WTC11 (cell line): ENCODE measurements at regions not wholly inside any gene's neighbourhood (a gene's known extent, or its start where the extent isn't known, plus 50 kb on each side); places are given as distances from the start of the nearest gene placed in this dataset.

Experiments used
- ATAC-seq: fragments of 200-7000 bp; cut with Tn5 transposase; 2 replicates; pipeline ENCODE4 v1.10.0; 2021; ENCODE audit warnings: mild to moderate bottlenecking, moderate library complexity
- CTCF ChIA-PET: fragments of 300-600 bp; sonication (Branson Sonifier 250); formaldehyde crosslinking; loops from one replicate; lab custom pipeline; 2021; ENCODE audit warnings: antibody characterized with exemption; lab: Charles Lee
- POLR2A ChIA-PET: fragments of 350-600 bp; sonication (Branson Sonifier 250); formaldehyde crosslinking; loops from one replicate; lab custom pipeline; 2021; ENCODE audit warnings: antibody characterized with exemption; lab: Charles Lee
- DNase-seq: peaks from one replicate; pipeline ENCODE4 v3.0.0; 2021; ENCODE audit warnings: low spot score
- H3K27ac Mint-ChIP-seq: 2 replicates; pipeline ENCODE4 v1.8.0; 2021; ENCODE audit warnings: mixed read lengths
- H3K27me3 Mint-ChIP-seq: 2 replicates; pipeline ENCODE4 v1.8.0; 2021; ENCODE audit warnings: low read depth, mild to moderate bottlenecking, moderate library complexity, mixed read lengths
- H3K36me3 Mint-ChIP-seq: 2 replicates; pipeline ENCODE4 v1.8.0; 2021; ENCODE audit warnings: mixed read lengths
- H3K4me1 Mint-ChIP-seq: 2 replicates; pipeline ENCODE4 v1.8.0; 2022; ENCODE audit warnings: mixed read lengths
- H3K4me3 Mint-ChIP-seq: 2 replicates; pipeline ENCODE4 v1.8.0; 2021; ENCODE audit warnings: mild to moderate bottlenecking, moderate library complexity, mixed read lengths
- H3K9me3 Mint-ChIP-seq: 2 replicates; pipeline ENCODE4 v1.8.0; 2021; ENCODE audit warnings: mixed read lengths
- ATF1 ChIP-seq: sonication (generic); formaldehyde crosslinking; IDR thresholded peaks from 2 replicates; pipeline ENCODE4 v1.8.1; 2023; ENCODE audit warnings: mild to moderate bottlenecking, moderate library complexity, missing genetic modification reagents
- ETV6 ChIP-seq: sonication (generic); formaldehyde crosslinking; IDR thresholded peaks from 2 replicates; pipeline ENCODE4 v1.8.1; 2022; ENCODE audit warnings: mild to moderate bottlenecking, missing genetic modification reagents
- FOXK1 ChIP-seq: sonication (generic); formaldehyde crosslinking; IDR thresholded peaks from 2 replicates; pipeline ENCODE4 v1.8.0; 2022; ENCODE audit warnings: mild to moderate bottlenecking, moderate library complexity, missing genetic modification reagents
- GRHL2 ChIP-seq: fragments of 250-450 bp; sonication (Bioruptor Pico); IDR thresholded peaks from 2 replicates; pipeline ENCODE4 v1.8.0; 2022; ENCODE audit warnings: mild to moderate bottlenecking, moderate library complexity; ENCODE audit not compliant: insufficient replicate concordance, severe bottlenecking
- NFYB ChIP-seq: sonication (generic); formaldehyde crosslinking; conservative IDR thresholded peaks from 2 replicates; pipeline ENCODE4 v1.8.0; 2022; ENCODE audit warnings: low read depth, missing genetic modification reagents
- NR3C1 ChIP-seq: sonication (generic); formaldehyde crosslinking; conservative IDR thresholded peaks from 2 replicates; pipeline ENCODE4 v1.8.1; 2023; ENCODE audit warnings: low read depth, mild to moderate bottlenecking, missing genetic modification reagents
- PRRX2 ChIP-seq: fragments of 250-450 bp; sonication (Bioruptor Pico); IDR thresholded peaks from 2 replicates; pipeline ENCODE4 v1.8.0; 2021; ENCODE audit warnings: mild to moderate bottlenecking
- TP53 ChIP-seq: sonication (generic); formaldehyde crosslinking; IDR thresholded peaks from 2 replicates; pipeline ENCODE4 v1.8.1; 2023; ENCODE audit warnings: mild to moderate bottlenecking, missing genetic modification reagents
- ZNF138 ChIP-seq: sonication (generic); formaldehyde crosslinking; conservative IDR thresholded peaks from 2 replicates; pipeline ENCODE4 v1.8.1; 2022; ENCODE audit warnings: mild to moderate bottlenecking, moderate library complexity, missing genetic modification reagents
- ZNF232 ChIP-seq: sonication (generic); formaldehyde crosslinking; IDR thresholded peaks from 2 replicates; pipeline ENCODE4 v1.8.0; 2022; ENCODE audit warnings: mild to moderate bottlenecking, missing genetic modification reagents
- TF ChIP-seq, protein P1 (sequence below): sonication (generic); formaldehyde crosslinking; IDR thresholded peaks from 2 replicates; pipeline ENCODE4 v1.8.1; 2023; ENCODE audit warnings: mild to moderate bottlenecking, missing genetic modification reagents, moderate library complexity
- TF ChIP-seq, protein P2 (sequence below): fragments of 200-600 bp; IDR thresholded peaks from 2 replicates; pipeline ENCODE4 v1.8.0; 2022; ENCODE audit warnings: antibody characterized with exemption
- TF ChIP-seq, protein P3 (sequence below): sonication (generic); formaldehyde crosslinking; IDR thresholded peaks from 2 replicates; pipeline ENCODE4 v1.8.1; 2022; ENCODE audit warnings: mild to moderate bottlenecking, missing genetic modification reagents, moderate library complexity, borderline replicate concordance
- TF ChIP-seq, protein P4 (sequence below): fragments of 250-450 bp; sonication (Bioruptor Pico); IDR thresholded peaks from 2 replicates; pipeline ENCODE4 v1.9.0; 2021; ENCODE audit warnings: mild to moderate bottlenecking
- TF ChIP-seq, protein P5 (sequence below): sonication (generic); formaldehyde crosslinking; IDR thresholded peaks from 2 replicates; pipeline ENCODE4 v1.8.1; 2022; ENCODE audit warnings: low read depth, missing genetic modification reagents, borderline replicate concordance
- TF ChIP-seq, protein P6 (sequence below): sonication (generic); formaldehyde crosslinking; IDR thresholded peaks from 2 replicates; pipeline ENCODE4 v1.8.1; 2023; ENCODE audit warnings: mild to moderate bottlenecking, missing genetic modification reagents
- TF ChIP-seq, protein P7 (sequence below): fragments of 250-450 bp; sonication (Bioruptor Pico); IDR thresholded peaks from 2 replicates; pipeline ENCODE4 v1.8.0; 2021; ENCODE audit warnings: mild to moderate bottlenecking
- TF ChIP-seq, protein P8 (sequence below): sonication (generic); formaldehyde crosslinking; conservative IDR thresholded peaks from 2 replicates; pipeline ENCODE4 v1.8.1; 2022; ENCODE audit warnings: mild to moderate bottlenecking, missing genetic modification reagents
- TF ChIP-seq, protein P9 (sequence below): sonication (generic); formaldehyde crosslinking; IDR thresholded peaks from 2 replicates; pipeline ENCODE4 v1.8.0; 2022; ENCODE audit warnings: mild to moderate bottlenecking, missing genetic modification reagents

DNA sequence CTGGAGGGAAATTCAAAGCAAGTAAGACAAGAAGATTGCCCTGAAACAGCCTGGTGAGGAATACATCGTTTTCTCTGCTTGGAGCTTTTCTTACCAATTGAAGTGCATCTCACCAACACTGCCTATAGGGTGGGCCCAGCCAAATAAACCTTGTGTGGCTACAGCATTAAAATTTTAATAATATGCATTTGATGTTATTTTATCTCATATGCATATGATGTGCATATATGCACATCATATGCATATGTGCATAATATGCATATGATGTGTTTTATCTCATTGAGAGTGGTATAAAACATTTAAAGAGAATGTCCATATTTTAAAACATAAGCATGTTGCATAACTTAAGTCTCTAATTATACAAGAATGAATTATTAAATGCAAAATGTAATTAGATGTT, 328.6 kb upstream of the ARID1B start:
- H3K27ac Mint-ChIP-seq: no peak overlapping the region
- DNase-seq (no peak), ATAC-seq (no peak)
- no peak for TF ChIP-seq FOXK1 (CRISPR knock-in tag)
- TF ChIP-seq, protein P1, sequence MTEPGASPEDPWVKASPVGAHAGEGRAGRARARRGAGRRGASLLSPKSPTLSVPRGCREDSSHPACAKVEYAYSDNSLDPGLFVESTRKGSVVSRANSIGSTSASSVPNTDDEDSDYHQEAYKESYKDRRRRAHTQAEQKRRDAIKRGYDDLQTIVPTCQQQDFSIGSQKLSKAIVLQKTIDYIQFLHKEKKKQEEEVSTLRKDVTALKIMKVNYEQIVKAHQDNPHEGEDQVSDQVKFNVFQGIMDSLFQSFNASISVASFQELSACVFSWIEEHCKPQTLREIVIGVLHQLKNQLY (CRISPR knock-in tag): no peak
- TF ChIP-seq, protein P2, sequence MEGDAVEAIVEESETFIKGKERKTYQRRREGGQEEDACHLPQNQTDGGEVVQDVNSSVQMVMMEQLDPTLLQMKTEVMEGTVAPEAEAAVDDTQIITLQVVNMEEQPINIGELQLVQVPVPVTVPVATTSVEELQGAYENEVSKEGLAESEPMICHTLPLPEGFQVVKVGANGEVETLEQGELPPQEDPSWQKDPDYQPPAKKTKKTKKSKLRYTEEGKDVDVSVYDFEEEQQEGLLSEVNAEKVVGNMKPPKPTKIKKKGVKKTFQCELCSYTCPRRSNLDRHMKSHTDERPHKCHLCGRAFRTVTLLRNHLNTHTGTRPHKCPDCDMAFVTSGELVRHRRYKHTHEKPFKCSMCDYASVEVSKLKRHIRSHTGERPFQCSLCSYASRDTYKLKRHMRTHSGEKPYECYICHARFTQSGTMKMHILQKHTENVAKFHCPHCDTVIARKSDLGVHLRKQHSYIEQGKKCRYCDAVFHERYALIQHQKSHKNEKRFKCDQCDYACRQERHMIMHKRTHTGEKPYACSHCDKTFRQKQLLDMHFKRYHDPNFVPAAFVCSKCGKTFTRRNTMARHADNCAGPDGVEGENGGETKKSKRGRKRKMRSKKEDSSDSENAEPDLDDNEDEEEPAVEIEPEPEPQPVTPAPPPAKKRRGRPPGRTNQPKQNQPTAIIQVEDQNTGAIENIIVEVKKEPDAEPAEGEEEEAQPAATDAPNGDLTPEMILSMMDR: no peak
- TF ChIP-seq, protein P3, sequence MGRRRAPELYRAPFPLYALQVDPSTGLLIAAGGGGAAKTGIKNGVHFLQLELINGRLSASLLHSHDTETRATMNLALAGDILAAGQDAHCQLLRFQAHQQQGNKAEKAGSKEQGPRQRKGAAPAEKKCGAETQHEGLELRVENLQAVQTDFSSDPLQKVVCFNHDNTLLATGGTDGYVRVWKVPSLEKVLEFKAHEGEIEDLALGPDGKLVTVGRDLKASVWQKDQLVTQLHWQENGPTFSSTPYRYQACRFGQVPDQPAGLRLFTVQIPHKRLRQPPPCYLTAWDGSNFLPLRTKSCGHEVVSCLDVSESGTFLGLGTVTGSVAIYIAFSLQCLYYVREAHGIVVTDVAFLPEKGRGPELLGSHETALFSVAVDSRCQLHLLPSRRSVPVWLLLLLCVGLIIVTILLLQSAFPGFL (CRISPR knock-in tag): no peak
- no peak for TF ChIP-seq ATF1 (CRISPR knock-in tag)
- TF ChIP-seq, protein P4, sequence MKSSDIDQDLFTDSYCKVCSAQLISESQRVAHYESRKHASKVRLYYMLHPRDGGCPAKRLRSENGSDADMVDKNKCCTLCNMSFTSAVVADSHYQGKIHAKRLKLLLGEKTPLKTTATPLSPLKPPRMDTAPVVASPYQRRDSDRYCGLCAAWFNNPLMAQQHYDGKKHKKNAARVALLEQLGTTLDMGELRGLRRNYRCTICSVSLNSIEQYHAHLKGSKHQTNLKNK (CRISPR knock-in tag): no peak
- TF ChIP-seq, protein P5, sequence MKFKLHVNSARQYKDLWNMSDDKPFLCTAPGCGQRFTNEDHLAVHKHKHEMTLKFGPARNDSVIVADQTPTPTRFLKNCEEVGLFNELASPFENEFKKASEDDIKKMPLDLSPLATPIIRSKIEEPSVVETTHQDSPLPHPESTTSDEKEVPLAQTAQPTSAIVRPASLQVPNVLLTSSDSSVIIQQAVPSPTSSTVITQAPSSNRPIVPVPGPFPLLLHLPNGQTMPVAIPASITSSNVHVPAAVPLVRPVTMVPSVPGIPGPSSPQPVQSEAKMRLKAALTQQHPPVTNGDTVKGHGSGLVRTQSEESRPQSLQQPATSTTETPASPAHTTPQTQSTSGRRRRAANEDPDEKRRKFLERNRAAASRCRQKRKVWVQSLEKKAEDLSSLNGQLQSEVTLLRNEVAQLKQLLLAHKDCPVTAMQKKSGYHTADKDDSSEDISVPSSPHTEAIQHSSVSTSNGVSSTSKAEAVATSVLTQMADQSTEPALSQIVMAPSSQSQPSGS (CRISPR knock-in tag): no peak
- no peak for TF ChIP-seq ETV6 (CRISPR knock-in tag)
- TF ChIP-seq GRHL2 (CRISPR knock-in tag): no peak
- TF ChIP-seq, protein P6, sequence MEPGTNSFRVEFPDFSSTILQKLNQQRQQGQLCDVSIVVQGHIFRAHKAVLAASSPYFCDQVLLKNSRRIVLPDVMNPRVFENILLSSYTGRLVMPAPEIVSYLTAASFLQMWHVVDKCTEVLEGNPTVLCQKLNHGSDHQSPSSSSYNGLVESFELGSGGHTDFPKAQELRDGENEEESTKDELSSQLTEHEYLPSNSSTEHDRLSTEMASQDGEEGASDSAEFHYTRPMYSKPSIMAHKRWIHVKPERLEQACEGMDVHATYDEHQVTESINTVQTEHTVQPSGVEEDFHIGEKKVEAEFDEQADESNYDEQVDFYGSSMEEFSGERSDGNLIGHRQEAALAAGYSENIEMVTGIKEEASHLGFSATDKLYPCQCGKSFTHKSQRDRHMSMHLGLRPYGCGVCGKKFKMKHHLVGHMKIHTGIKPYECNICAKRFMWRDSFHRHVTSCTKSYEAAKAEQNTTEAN: no peak
- TF ChIP-seq NR3C1 (CRISPR knock-in tag): no peak
- TF ChIP-seq, protein P7, sequence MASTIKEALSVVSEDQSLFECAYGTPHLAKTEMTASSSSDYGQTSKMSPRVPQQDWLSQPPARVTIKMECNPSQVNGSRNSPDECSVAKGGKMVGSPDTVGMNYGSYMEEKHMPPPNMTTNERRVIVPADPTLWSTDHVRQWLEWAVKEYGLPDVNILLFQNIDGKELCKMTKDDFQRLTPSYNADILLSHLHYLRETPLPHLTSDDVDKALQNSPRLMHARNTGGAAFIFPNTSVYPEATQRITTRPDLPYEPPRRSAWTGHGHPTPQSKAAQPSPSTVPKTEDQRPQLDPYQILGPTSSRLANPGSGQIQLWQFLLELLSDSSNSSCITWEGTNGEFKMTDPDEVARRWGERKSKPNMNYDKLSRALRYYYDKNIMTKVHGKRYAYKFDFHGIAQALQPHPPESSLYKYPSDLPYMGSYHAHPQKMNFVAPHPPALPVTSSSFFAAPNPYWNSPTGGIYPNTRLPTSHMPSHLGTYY: no peak
- TF ChIP-seq ZNF232: no peak
- no peak for TF ChIP-seq TP53 (CRISPR knock-in tag)
- no peak for TF ChIP-seq ZNF138 (CRISPR knock-in tag)
- TF ChIP-seq, protein P8, sequence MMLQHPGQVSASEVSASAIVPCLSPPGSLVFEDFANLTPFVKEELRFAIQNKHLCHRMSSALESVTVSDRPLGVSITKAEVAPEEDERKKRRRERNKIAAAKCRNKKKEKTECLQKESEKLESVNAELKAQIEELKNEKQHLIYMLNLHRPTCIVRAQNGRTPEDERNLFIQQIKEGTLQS (CRISPR knock-in tag): no peak
- no peak for TF ChIP-seq PRRX2
- TF ChIP-seq NFYB (CRISPR knock-in tag): no peak
- TF ChIP-seq, protein P9, sequence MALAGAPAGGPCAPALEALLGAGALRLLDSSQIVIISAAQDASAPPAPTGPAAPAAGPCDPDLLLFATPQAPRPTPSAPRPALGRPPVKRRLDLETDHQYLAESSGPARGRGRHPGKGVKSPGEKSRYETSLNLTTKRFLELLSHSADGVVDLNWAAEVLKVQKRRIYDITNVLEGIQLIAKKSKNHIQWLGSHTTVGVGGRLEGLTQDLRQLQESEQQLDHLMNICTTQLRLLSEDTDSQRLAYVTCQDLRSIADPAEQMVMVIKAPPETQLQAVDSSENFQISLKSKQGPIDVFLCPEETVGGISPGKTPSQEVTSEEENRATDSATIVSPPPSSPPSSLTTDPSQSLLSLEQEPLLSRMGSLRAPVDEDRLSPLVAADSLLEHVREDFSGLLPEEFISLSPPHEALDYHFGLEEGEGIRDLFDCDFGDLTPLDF (CRISPR knock-in tag): no peak
- no peak overlapping the region for H3K4me3 Mint-ChIP-seq
- no peaks in the 10 kb centered on the region for H3K27me3 Mint-ChIP-seq
- POLR2A ChIA-PET: no interaction called here
- peaks cover 13% of the 10 kb centered on the region; the same call in 1 of the 2 replicates for H3K9me3 Mint-ChIP-seq
- CTCF ChIA-PET: no interaction called here
- no peaks in the 10 kb centered on the region for H3K36me3 Mint-ChIP-seq
- H3K4me1 Mint-ChIP-seq: peaks cover 4% of the 10 kb centered on the region; the same call in 1 of the 2 replicates
